HepG2 (cell line): ENCODE measurements at regions not wholly inside any gene's neighbourhood (a gene's known extent, or its start where the extent isn't known, plus 50 kb on each side); places are given as distances from the start of the nearest gene placed in this dataset.

ENCODE experiments used
- ATAC-seq: fragments of 200-7000 bp; cut with Tn5 transposase; 3 replicates; pipeline ENCODE4 v1.9.1; 2020; ENCODE audit warnings: mild to moderate bottlenecking, moderate library complexity
- BruUV-seq: library from RNA; stranded (reverse); fragments of 400-500 nt; replicated peaks from 2 replicates; lab custom pipeline; 2021; lab: Mats Ljungman, UMichigan
- CTCF ChIA-PET: fragments of 300-600 bp; formaldehyde crosslinking; extraction: SDS; loops from one replicate; lab custom pipeline; 2021; ENCODE audit warnings: low total read pairs, inconsistent platforms, low intra/inter-chr PET ratio; lab: Yijun Ruan, JAX
- POLR2A ChIA-PET: fragments of 350-600 bp; sonication (Branson Sonifier 250); formaldehyde crosslinking; loops from one replicate; lab custom pipeline; 2020; ENCODE audit warnings: antibody characterized with exemption, inconsistent platforms; lab: Yijun Ruan, JAX
- DNase-seq: peaks from one replicate; pipeline ENCODE4 v3.0.0-alpha.2; 2015; ENCODE audit warnings: low spot score
- FAIRE-seq: peaks from 3 replicates; lab custom pipeline; 2011; peaks lifted over from hg19 to GRCh38; lab: Jason Lieb, UNC
- H2AFZ ChIP-seq: one replicate; pipeline ENCODE4 v1.6.1; 2011; ENCODE audit warnings: low read length, inconsistent platforms
- H3K27ac ChIP-seq: fragments of 300-600 bp; 3 replicates; pipeline ENCODE4 v1.8.0; 2011; ENCODE audit warnings: mixed run types, mild to moderate bottlenecking, mixed read lengths, low read length, inconsistent platforms; ENCODE audit not compliant: insufficient read depth; ENCODE audit errors: extremely low read length
- H3K27me3 ChIP-seq, 2 experiments: fragments of 200-600 bp in 1 of 2; 2 replicates in 1 of 2; 3 replicates in 1 of 2; pipeline versions ENCODE4 v1.6.0 to v1.8.0; 2011; ENCODE audit warnings: low read length in 2 of 2, mild to moderate bottlenecking in 2 of 2, moderate library complexity in 2 of 2, inconsistent platforms in 1 of 2; ENCODE audit not compliant: insufficient read depth in 2 of 2, control insufficient read depth in 1 of 2
- H3K36me3 ChIP-seq, 2 experiments: fragments of 200-600 bp in 1 of 2; replicated peaks in 1 of 2; 2 replicates in 1 of 2; 3 replicates in 1 of 2; pipeline versions ENCODE4 v1.5.1 to v1.8.0; 2011; ENCODE audit warnings: low read length in 2 of 2, inconsistent platforms in 1 of 2; ENCODE audit not compliant: insufficient read depth in 2 of 2, control insufficient read depth in 1 of 2
- H3K4me1 ChIP-seq: 2 replicates; pipeline ENCODE4 v1.5.1; 2012; ENCODE audit warnings: low read length, inconsistent platforms; ENCODE audit not compliant: insufficient read depth
- H3K4me2 ChIP-seq: 2 replicates; pipeline ENCODE4 v1.6.0; 2011; ENCODE audit warnings: low read depth, low read length, inconsistent platforms
- H3K4me3 ChIP-seq, 3 experiments: fragments of 200-600 bp in 1 of 3; sonication (generic), shearing (Covaris generic) in 1 of 3; replicated peaks in 1 of 3; 2 replicates each; pipeline ENCODE4 v1.5.1; 2011 to 2016; ENCODE audit warnings: low read length in 3 of 3, inconsistent platforms in 2 of 3, low read depth in 2 of 3, mild to moderate bottlenecking in 2 of 3, control low read depth in 1 of 3, mixed read lengths in 1 of 3; ENCODE audit not compliant: insufficient read depth in 1 of 3
- H3K79me2 ChIP-seq: one replicate; pipeline ENCODE4 v1.6.1; 2011; ENCODE audit warnings: low read length, inconsistent platforms; ENCODE audit not compliant: insufficient read depth
- H3K9ac ChIP-seq: 2 replicates; pipeline ENCODE4 v1.6.0; 2011; ENCODE audit warnings: mild to moderate bottlenecking, low read depth, low read length, inconsistent platforms; ENCODE audit not compliant: insufficient read depth
- H3K9me3 ChIP-seq: 2 replicates; pipeline ENCODE4 v1.5.1; 2012; ENCODE audit warnings: mild to moderate bottlenecking, low read length
- H4K20me1 ChIP-seq: 2 replicates; pipeline ENCODE4 v1.6.0; 2011; ENCODE audit warnings: inconsistent platforms, mild to moderate bottlenecking, low read length, moderate library complexity; ENCODE audit not compliant: insufficient read depth
- AKAP8 ChIP-seq: sonication (generic); formaldehyde crosslinking; IDR thresholded peaks from 2 replicates; pipeline ENCODE4 v1.5.1; 2020; ENCODE audit warnings: mild to moderate bottlenecking, missing genetic modification reagents
- CREB1 ChIP-seq, 2 experiments: fragments of 450-650 bp in 1 of 2; IDR thresholded peaks; 2 replicates each; pipeline ENCODE4 v1.6.1; 2016 to 2017; ENCODE audit warnings: control low read depth in 1 of 2, mild to moderate bottlenecking in 1 of 2, missing compliant biosample characterization in 1 of 2, missing genetic modification characterization in 1 of 2
- EED ChIP-seq: sonication (generic); formaldehyde crosslinking; IDR thresholded peaks from 2 replicates; pipeline ENCODE4 v1.5.0; 2020; ENCODE audit warnings: mild to moderate bottlenecking, missing genetic modification reagents
- HOXA5 ChIP-seq: sonication (generic); formaldehyde crosslinking; IDR thresholded peaks from 2 replicates; pipeline ENCODE4 v1.4.0; 2020; ENCODE audit warnings: missing genetic modification reagents
- MAFG ChIP-seq: sonication (generic); formaldehyde crosslinking; IDR thresholded peaks from 2 replicates; pipeline ENCODE4 v1.5.1; 2020; ENCODE audit warnings: mild to moderate bottlenecking, missing genetic modification reagents
- NR2F1 ChIP-seq, 2 experiments: fragments of 450-650 bp in 1 of 2; formaldehyde crosslinking in 1 of 2; IDR thresholded peaks; 2 replicates each; pipeline versions ENCODE4 v1.5.0 to v1.6.1; 2016 to 2020; ENCODE audit warnings: mild to moderate bottlenecking in 1 of 2, missing compliant biosample characterization in 1 of 2, missing genetic modification reagents in 1 of 2, moderate library complexity in 1 of 2
- SETDB1 ChIP-seq: sonication (generic); formaldehyde crosslinking; IDR thresholded peaks from 2 replicates; pipeline ENCODE4 v1.5.1; 2020; ENCODE audit warnings: missing genetic modification reagents, mild to moderate bottlenecking, borderline replicate concordance
- THYN1 ChIP-seq: sonication (generic); formaldehyde crosslinking; IDR thresholded peaks from 2 replicates; pipeline ENCODE4 v1.8.1; 2023; ENCODE audit warnings: low read depth, mild to moderate bottlenecking, moderate library complexity, missing genetic modification reagents, borderline replicate concordance
- ZNF160 ChIP-seq: sonication (generic); formaldehyde crosslinking; IDR thresholded peaks from 2 replicates; pipeline ENCODE4 v1.8.0; 2022; ENCODE audit warnings: mild to moderate bottlenecking, inconsistent platforms, missing genetic modification reagents
- ZNF24 ChIP-seq: fragments of 450-650 bp; IDR thresholded peaks from 2 replicates; pipeline ENCODE4 v1.6.1; 2017; ENCODE audit warnings: antibody characterized with exemption, mild to moderate bottlenecking
- ZNF292 ChIP-seq: sonication (generic); formaldehyde crosslinking; IDR thresholded peaks from 2 replicates; pipeline ENCODE4 v1.8.1; 2022; ENCODE audit warnings: mild to moderate bottlenecking, low read depth, missing genetic modification reagents, borderline replicate concordance
- WGBS: methylation state at CpG from one replicate; pipeline ENCODE4 v1.1.6; 2017; ENCODE audit warnings: low lambda C conversion rate; 5-methylcytosine and 5-hydroxymethylcytosine counted together
- in situ Hi-C: cut with HindIII; loops from 2 replicates; pipeline ENCODE4 v1.10.0; 2017; ENCODE audit warnings: low pct_unique_long_range_greater_than_20kb; ENCODE audit not compliant: extremely low pct_ligation_motif_present
- intact Hi-C: fragments of 100-400 bp; cut with micrococcal nuclease; formaldehyde crosslinking; loops from one replicate; pipeline ENCODE4 v1.10.0; 2022; ENCODE audit not compliant: unreplicated experiment
- TF ChIP-seq, protein P1 (sequence below): sonication (generic); formaldehyde crosslinking; IDR thresholded peaks from 2 replicates; pipeline ENCODE4 v1.5.1; 2020; ENCODE audit warnings: missing genetic modification reagents, mild to moderate bottlenecking, borderline replicate concordance
- TF ChIP-seq, protein P2 (sequence below): sonication (generic); formaldehyde crosslinking; IDR thresholded peaks from 2 replicates; pipeline ENCODE4 v1.4.0; 2020; ENCODE audit warnings: mild to moderate bottlenecking, missing genetic modification reagents
- TF ChIP-seq, protein P3 (sequence below): sonication (generic); formaldehyde crosslinking; IDR thresholded peaks from 2 replicates; pipeline ENCODE4 v1.4.0; 2020; ENCODE audit warnings: low read depth, mild to moderate bottlenecking, missing genetic modification reagents

DNA sequence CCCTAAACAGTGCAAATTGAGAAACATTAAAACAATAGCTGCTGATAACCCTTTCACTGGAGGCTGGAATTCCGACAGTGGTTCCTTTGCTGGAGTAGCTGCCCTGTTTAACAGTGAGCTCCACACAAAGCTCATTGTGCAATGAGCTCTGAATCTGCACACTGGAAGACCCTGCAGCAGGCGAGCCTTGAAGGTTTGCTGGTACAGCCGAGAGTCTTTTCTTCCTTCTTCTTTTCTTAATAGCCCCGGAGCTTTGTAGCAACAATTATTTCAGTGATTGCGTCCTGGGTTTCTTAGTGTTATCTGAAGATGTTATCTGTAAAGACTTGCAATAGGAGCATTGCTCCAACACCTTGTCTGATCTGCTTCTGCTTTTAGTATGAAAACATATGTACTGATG, 50.8 kb upstream of the CXCR4 start (continued):
- no peak for TF ChIP-seq SETDB1 (CRISPR knock-in tag)
- TF ChIP-seq NR2F1 (CRISPR knock-in tag; IDR thresholded peaks at IDR 0.05): no peak
- TF ChIP-seq, protein P1, sequence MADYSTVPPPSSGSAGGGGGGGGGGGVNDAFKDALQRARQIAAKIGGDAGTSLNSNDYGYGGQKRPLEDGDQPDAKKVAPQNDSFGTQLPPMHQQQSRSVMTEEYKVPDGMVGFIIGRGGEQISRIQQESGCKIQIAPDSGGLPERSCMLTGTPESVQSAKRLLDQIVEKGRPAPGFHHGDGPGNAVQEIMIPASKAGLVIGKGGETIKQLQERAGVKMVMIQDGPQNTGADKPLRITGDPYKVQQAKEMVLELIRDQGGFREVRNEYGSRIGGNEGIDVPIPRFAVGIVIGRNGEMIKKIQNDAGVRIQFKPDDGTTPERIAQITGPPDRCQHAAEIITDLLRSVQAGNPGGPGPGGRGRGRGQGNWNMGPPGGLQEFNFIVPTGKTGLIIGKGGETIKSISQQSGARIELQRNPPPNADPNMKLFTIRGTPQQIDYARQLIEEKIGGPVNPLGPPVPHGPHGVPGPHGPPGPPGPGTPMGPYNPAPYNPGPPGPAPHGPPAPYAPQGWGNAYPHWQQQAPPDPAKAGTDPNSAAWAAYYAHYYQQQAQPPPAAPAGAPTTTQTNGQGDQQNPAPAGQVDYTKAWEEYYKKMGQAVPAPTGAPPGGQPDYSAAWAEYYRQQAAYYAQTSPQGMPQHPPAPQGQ: no peak
- TF ChIP-seq ZNF24: no peak

DNA sequence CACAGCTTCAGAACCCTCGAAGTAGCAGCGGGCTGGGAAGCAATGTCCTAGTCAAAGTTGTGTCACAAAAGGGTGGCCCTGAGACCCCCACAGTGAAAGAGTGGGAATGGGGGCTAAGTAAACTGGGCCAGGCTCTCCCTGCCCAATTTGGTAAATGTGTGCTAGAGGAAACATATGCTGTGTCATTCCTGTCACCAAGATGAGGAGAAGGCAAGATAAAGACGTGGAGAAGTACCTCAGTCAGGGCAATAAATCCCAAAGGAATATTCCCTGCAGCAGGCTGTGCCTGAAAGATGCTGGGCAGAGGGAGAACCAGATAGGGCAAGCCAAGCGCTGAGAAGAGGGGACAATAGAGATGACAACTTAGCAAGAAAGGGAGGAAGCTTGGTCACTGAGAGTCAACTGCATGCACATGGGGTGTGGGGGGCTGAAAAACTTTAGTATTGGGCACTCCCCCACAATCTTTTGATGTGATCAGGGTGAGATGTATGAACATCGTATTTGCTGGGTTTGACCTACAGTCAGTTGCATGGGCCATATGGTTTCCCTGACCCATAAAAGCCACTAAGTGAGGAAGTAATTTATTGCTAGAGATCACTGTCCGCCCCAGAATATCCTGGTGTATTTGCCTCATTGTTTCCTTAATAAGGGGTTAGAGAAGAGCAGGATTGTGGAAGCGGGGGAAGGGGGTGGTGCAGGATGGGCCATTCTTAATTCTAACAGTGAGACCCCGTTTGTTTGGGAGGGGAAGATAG, 49.9 kb upstream of the CXCR4 start:
- Histone ChIP-seq H3K9ac (no peak overlapping the region), H3K4me3 (no peak overlapping the region), H3K27me3 (peaks cover 0 to 11% of the 10 kb centered on the region in 2 experiments; a peak in 1 of 5 replicates), H3K36me3 (no peaks in the 10 kb centered on the region), H3K4me1 (no peaks in the 10 kb centered on the region), H2AFZ (no peak overlapping the region), H4K20me1 (no peaks in the 10 kb centered on the region), H3K9me3 (no peaks in the 10 kb centered on the region), H3K79me2 (no peaks in the 10 kb centered on the region), H3K27ac (no peak overlapping the region), H3K4me2 (no peak overlapping the region)
- ATAC-seq (no peak), DNase-seq (no peak), FAIRE-seq (no peak)
- in situ Hi-C loops (no loop called here), intact Hi-C loops (no loop called here)
- ChIA-PET CTCF (no interaction called here), POLR2A (no interaction called here)
- BruUV-seq: no TSS peak
- WGBS: 17% methylated on average over 8 of the region's 8 CpGs
- no peak for TF ChIP-seq MAFG (CRISPR knock-in tag)
- TF ChIP-seq EED (CRISPR knock-in tag): no peak
- no peak for TF ChIP-seq AKAP8
- no peak for TF ChIP-seq THYN1
- TF ChIP-seq, protein P2, sequence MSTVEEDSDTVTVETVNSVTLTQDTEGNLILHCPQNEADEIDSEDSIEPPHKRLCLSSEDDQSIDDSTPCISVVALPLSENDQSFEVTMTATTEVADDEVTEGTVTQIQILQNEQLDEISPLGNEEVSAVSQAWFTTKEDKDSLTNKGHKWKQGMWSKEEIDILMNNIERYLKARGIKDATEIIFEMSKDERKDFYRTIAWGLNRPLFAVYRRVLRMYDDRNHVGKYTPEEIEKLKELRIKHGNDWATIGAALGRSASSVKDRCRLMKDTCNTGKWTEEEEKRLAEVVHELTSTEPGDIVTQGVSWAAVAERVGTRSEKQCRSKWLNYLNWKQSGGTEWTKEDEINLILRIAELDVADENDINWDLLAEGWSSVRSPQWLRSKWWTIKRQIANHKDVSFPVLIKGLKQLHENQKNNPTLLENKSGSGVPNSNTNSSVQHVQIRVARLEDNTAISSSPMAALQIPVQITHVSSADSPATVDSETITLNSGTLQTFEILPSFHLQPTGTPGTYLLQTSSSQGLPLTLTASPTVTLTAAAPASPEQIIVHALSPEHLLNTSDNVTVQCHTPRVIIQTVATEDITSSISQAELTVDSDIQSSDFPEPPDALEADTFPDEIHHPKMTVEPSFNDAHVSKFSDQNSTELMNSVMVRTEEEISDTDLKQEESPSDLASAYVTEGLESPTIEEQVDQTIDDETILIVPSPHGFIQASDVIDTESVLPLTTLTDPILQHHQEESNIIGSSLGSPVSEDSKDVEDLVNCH: no peak
- no peak for TF ChIP-seq HOXA5 (CRISPR knock-in tag)
- TF ChIP-seq ZNF292 (CRISPR knock-in tag): no peak
- TF ChIP-seq, protein P3, sequence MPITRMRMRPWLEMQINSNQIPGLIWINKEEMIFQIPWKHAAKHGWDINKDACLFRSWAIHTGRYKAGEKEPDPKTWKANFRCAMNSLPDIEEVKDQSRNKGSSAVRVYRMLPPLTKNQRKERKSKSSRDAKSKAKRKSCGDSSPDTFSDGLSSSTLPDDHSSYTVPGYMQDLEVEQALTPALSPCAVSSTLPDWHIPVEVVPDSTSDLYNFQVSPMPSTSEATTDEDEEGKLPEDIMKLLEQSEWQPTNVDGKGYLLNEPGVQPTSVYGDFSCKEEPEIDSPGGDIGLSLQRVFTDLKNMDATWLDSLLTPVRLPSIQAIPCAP (CRISPR knock-in tag): no peak
- no peak for TF ChIP-seq CREB1 (IDR thresholded peaks at IDR 0.05)
- TF ChIP-seq CREB1 (CRISPR knock-in tag; IDR thresholded peaks at IDR 0.05): no peak
- TF ChIP-seq ZNF160 (CRISPR knock-in tag): no peak
